Embryonic facial prominence (tissue), 1 donor: ENCODE measurements at regions not wholly inside any gene's neighbourhood (a gene's known extent, or its start where the extent isn't known, plus 50 kb on each side); places are given as distances from the start of the nearest gene placed in this dataset.
A peak's percentile ranks its signal among the peaks of the same experiment; 100 is the strongest.
"Not testable (repeated sequence)": the region's sequence is repeated elsewhere in the genome, so short reads cannot be mapped to it uniquely, and the experiment has no call there.

ENCODE experiments used
- DNase-seq: peaks from one replicate; pipeline ENCODE4 v3.0.0-alpha.2; 2016; ENCODE audit errors: extremely low spot score

- not testable (repeated sequence) for DNase-seq
Observed at GRCh38 chr2:37758141-37758601, 86.7 kb upstream of the CDC42EP3 start.

GRCh38 chr2:37759989-37760388, 88.5 kb upstream of the CDC42EP3 start:
- not testable (repeated sequence) for DNase-seq

GRCh38 chr2:37760471-37760870, 89.0 kb upstream of the CDC42EP3 start:
- no peak for DNase-seq

GRCh38 chr2:37762281-37762680, 90.8 kb upstream of the CDC42EP3 start:
- DNase-seq: not testable (repeated sequence)

GRCh38 chr2:37764739-37765138, 93.3 kb upstream of the CDC42EP3 start:
- no peak for DNase-seq

- DNase-seq: no peak
Observed at GRCh38 chr2:37766106-37766505, 94.7 kb upstream of the CDC42EP3 start.

- no peak for DNase-seq
Observed at GRCh38 chr2:37767046-37767445, 95.6 kb upstream of the CDC42EP3 start.

GRCh38 chr2:37767959-37768925, 96.8 kb upstream of the CDC42EP3 start:
- peak; percentile 36 for DNase-seq

GRCh38 chr2:37769551-37769950, 98.1 kb upstream of the CDC42EP3 start:
- DNase-seq: no peak

- no peak for DNase-seq
Observed at GRCh38 chr2:37770797-37771196, 99.4 kb upstream of the CDC42EP3 start.

- DNase-seq: no peak
Observed at GRCh38 chr2:37771600-37772088, 100.2 kb upstream of the CDC42EP3 start.

- DNase-seq: no peak
Observed at GRCh38 chr2:37773371-37774130, 102.1 kb upstream of the CDC42EP3 start.

- not testable (repeated sequence) for DNase-seq
Observed at GRCh38 chr2:37774171-37774944, 102.9 kb upstream of the CDC42EP3 start.

- DNase-seq: no peak
Observed at GRCh38 chr2:37774976-37775907, 103.8 kb upstream of the CDC42EP3 start.

- no peak for DNase-seq
Observed at GRCh38 chr2:37775908-37776250, 104.4 kb upstream of the CDC42EP3 start.

GRCh38 chr2:37776487-37776886, 105.0 kb upstream of the CDC42EP3 start:
- no peak for DNase-seq

GRCh38 chr2:37779139-37779538, 107.7 kb upstream of the CDC42EP3 start:
- no peak for DNase-seq

GRCh38 chr2:37779611-37780386, 108.4 kb upstream of the CDC42EP3 start:
- no peak for DNase-seq

GRCh38 chr2:37780387-37780676, 108.9 kb upstream of the CDC42EP3 start:
- DNase-seq: no peak

- DNase-seq: no peak
Observed at GRCh38 chr2:37781028-37781427, 109.6 kb upstream of the CDC42EP3 start.
